K562 (cell line): ENCODE measurements at regions not wholly inside any gene's neighbourhood (a gene's known extent, or its start where the extent isn't known, plus 50 kb on each side); places are given as distances from the start of the nearest gene placed in this dataset.

Experiments
- ATAC-seq: fragments of 200-7000 bp; cut with Tn5 transposase; 3 replicates; pipeline ENCODE4 v1.9.1; 2020; ENCODE audit warnings: moderate library complexity
- BruUV-seq: library from RNA; stranded (reverse); fragments of 400-500 nt; replicated peaks from 2 replicates; lab custom pipeline; 2021; lab: Mats Ljungman, UMichigan
- CTCF ChIA-PET: fragments of 300-600 bp; formaldehyde crosslinking; extraction: SDS; loops from one replicate; lab custom pipeline; 2021; ENCODE audit warnings: low intra/inter-chr PET ratio; lab: Yijun Ruan, JAX
- POLR2A ChIA-PET: fragments of 300-600, 350-650 bp; sonication (Branson Sonifier 250); formaldehyde crosslinking; extraction: SDS; loops from one replicate; lab custom pipeline; 2021; ENCODE audit warnings: antibody characterized with exemption, inconsistent platforms; lab: Yijun Ruan, JAX
- DNase-seq, 4 experiments: peaks; one replicate each; pipeline versions ENCODE4 v3.0.0 to v3.0.0-alpha.2; 2011 to 2018; ENCODE audit warnings: low spot score in 3 of 4, mixed read lengths in 3 of 4; ENCODE audit errors: extremely low read depth in 1 of 4
- FAIRE-seq: peaks from 2 replicates; lab custom pipeline; 2011; peaks lifted over from hg19 to GRCh38; lab: Jason Lieb, UNC
- H2AFZ ChIP-seq: 2 replicates; pipeline ENCODE4 v1.6.0; 2011; ENCODE audit warnings: low read depth, low read length, control low read depth, inconsistent platforms
- H3K27ac ChIP-seq: fragments of 200-600 bp; 3 replicates; pipeline ENCODE4 v1.8.0; 2011; ENCODE audit warnings: low read depth, mild to moderate bottlenecking, control low read depth, inconsistent platforms, low read length, moderate library complexity, mixed read lengths; ENCODE audit errors: extremely low read depth
- H3K27me3 ChIP-seq, 2 experiments: fragments of 300-600 bp in 1 of 2; 2 replicates in 1 of 2; 3 replicates in 1 of 2; pipeline versions ENCODE4 v1.6.0 to v1.8.0; 2011; ENCODE audit warnings: inconsistent platforms in 2 of 2, low read length in 2 of 2, mild to moderate bottlenecking in 1 of 2, mixed read lengths in 1 of 2, moderate library complexity in 1 of 2; ENCODE audit not compliant: control insufficient read depth in 2 of 2, insufficient read depth in 2 of 2
- H3K36me3 ChIP-seq: fragments of 300-600 bp; 3 replicates; pipeline ENCODE4 v1.8.0; 2011; ENCODE audit warnings: mild to moderate bottlenecking, low read length, inconsistent platforms; ENCODE audit not compliant: control insufficient read depth, insufficient read depth
- H3K4me1 ChIP-seq, 2 experiments: fragments of 200-600 bp in 1 of 2; replicated peaks in 1 of 2; 2 replicates in 1 of 2; 3 replicates in 1 of 2; pipeline versions ENCODE4 v1.5.1 to v1.8.0; 2011; ENCODE audit warnings: inconsistent platforms in 2 of 2, low read length in 2 of 2, mild to moderate bottlenecking in 1 of 2, mixed read lengths in 1 of 2, moderate library complexity in 1 of 2; ENCODE audit not compliant: control insufficient read depth in 2 of 2, insufficient read depth in 2 of 2
- H3K4me2 ChIP-seq: 2 replicates; pipeline ENCODE4 v1.6.1; 2011; ENCODE audit warnings: low read length, control low read depth, inconsistent platforms, mixed read lengths; ENCODE audit not compliant: insufficient read depth
- H3K4me3 ChIP-seq: fragments of 200-600 bp; sonication (generic), shearing (Covaris generic); 2 replicates; pipeline ENCODE4 v1.5.1; 2016; ENCODE audit warnings: control low read depth, inconsistent platforms
- H3K79me2 ChIP-seq: fragments of 200-600 bp; 3 replicates; pipeline ENCODE4 v1.8.0; 2011; ENCODE audit warnings: low read length, inconsistent platforms; ENCODE audit not compliant: control insufficient read depth, insufficient read depth
- H3K9ac ChIP-seq, 2 experiments: 2 replicates each; pipeline versions ENCODE4 v1.6.0 to v1.6.1; 2011; ENCODE audit warnings: low read depth in 2 of 2, low read length in 2 of 2, control low read depth in 1 of 2, inconsistent platforms in 1 of 2, mild to moderate bottlenecking in 1 of 2, mixed read lengths in 1 of 2; ENCODE audit not compliant: insufficient read depth in 1 of 2
- H3K9me1 ChIP-seq: one replicate; pipeline ENCODE4 v1.6.0; 2011; ENCODE audit warnings: inconsistent platforms, mild to moderate bottlenecking, low read length, moderate library complexity; ENCODE audit not compliant: control insufficient read depth, insufficient read depth
- H3K9me3 ChIP-seq: replicated peaks from 2 replicates; pipeline ENCODE4 v1.5.1; 2011; ENCODE audit warnings: low read depth, low read length, inconsistent platforms; ENCODE audit not compliant: control insufficient read depth, insufficient read depth
- H4K20me1 ChIP-seq: replicated peaks from 2 replicates; pipeline ENCODE4 v1.6.1; 2011; ENCODE audit warnings: low read length, inconsistent platforms, mixed read lengths; ENCODE audit not compliant: control insufficient read depth, insufficient read depth
- DLX4 ChIP-seq: fragments of 250-450 bp; sonication (Bioruptor Pico); IDR thresholded peaks from 2 replicates; pipeline ENCODE4 v1.6.1; 2021; ENCODE audit warnings: mild to moderate bottlenecking
- FOXO4 ChIP-seq: fragments of 450-650 bp; formaldehyde crosslinking; IDR thresholded peaks from 2 replicates; pipeline ENCODE4 v1.4.0; 2020; ENCODE audit warnings: mild to moderate bottlenecking, moderate library complexity
- FUS ChIP-seq: fragments of 200-400 bp; formaldehyde crosslinking; optimal IDR thresholded peaks from 2 replicates; pipeline ENCODE3; 2017; ENCODE audit warnings: low read depth, low read length
- ZNF143 ChIP-seq: sonication (generic); formaldehyde crosslinking; IDR thresholded peaks from 2 replicates; pipeline ENCODE4 v1.9.0; 2022; ENCODE audit warnings: mild to moderate bottlenecking, missing genetic modification reagents
- WGBS: fragments of 100-300 bp; shearing (Covaris generic); methylation state at CpG from one replicate; pipeline ENCODE4 v1.1.6; 2016; ENCODE audit warnings: low coverage, mixed read lengths; ENCODE audit not compliant: insufficient coverage; ENCODE audit errors: missing lambda C conversion rate; 5-methylcytosine and 5-hydroxymethylcytosine counted together
- in situ Hi-C: fragments of 300-500 bp; cut with MboI; formaldehyde crosslinking; loops from 4 replicates; pipeline ENCODE4 v1.15.0; 2018; ENCODE audit warnings: inconsistent platforms, mixed read lengths
- intact Hi-C: fragments of 100-400 bp; cut with micrococcal nuclease; formaldehyde crosslinking; loops from 2 replicates; pipeline ENCODE4 v1.14.2; 2022

GRCh38 chr12:72723732-72724131 lies 451.6 kb downstream of the TRHDE start:
- no peak overlapping the region for H3K4me2 ChIP-seq
- DNase-seq (no peak), ATAC-seq (no peak), FAIRE-seq (no peak)
- no peak overlapping the region for H3K9ac ChIP-seq
- ChIA-PET POLR2A (no interaction called here), CTCF (no interaction called here)
- in situ Hi-C loops, result no loop called here
- H3K79me2 ChIP-seq, result no peaks in the 10 kb centered on the region
- H3K36me3 ChIP-seq, result no peaks in the 10 kb centered on the region
- H3K27ac ChIP-seq, result no peak overlapping the region
- 7% methylated on average over 1 of the region's 1 CpG for WGBS
- intact Hi-C loops, result no loop called here
- H4K20me1 ChIP-seq, result no peaks in the 10 kb centered on the region
- H3K9me1 ChIP-seq, result no peaks in the 10 kb centered on the region
- no peaks in the 10 kb centered on the region for H3K9me3 ChIP-seq
- no peak overlapping the region for H2AFZ ChIP-seq
- no peak overlapping the region for H3K4me3 ChIP-seq
- H3K27me3 ChIP-seq, result no peaks in the 10 kb centered on the region
- BruUV-seq, result no TSS peak
- TF ChIP-seq FOXO4 (CRISPR knock-in tag) (no peak), ZNF143 (CRISPR knock-in tag) (no peak), DLX4 (CRISPR knock-in tag) (no peak), FUS (no peak)
- no peaks in the 10 kb centered on the region for H3K4me1 ChIP-seq
